GM20000 (cell line): ENCODE measurements at regions not wholly inside any gene's neighbourhood (a gene's known extent, or its start where the extent isn't known, plus 50 kb on each side); places are given as distances from the start of the nearest gene placed in this dataset.

Experiments used
- DNase-seq: peaks from one replicate; pipeline ENCODE4 v3.0.0; 2012; ENCODE audit warnings: low spot score
- CTCF ChIP-seq: IDR thresholded peaks from 2 replicates; pipeline ENCODE4 v1.5.1; 2012; ENCODE audit warnings: mild to moderate bottlenecking, control low read depth; ENCODE audit errors: extremely low read depth, missing control alignments

- no peak for DNase-seq
- no peak for TF ChIP-seq CTCF
Observed at GRCh38 chr9:96069629-96070220, 194.2 kb downstream of the ERCC6L2 start.

DNA sequence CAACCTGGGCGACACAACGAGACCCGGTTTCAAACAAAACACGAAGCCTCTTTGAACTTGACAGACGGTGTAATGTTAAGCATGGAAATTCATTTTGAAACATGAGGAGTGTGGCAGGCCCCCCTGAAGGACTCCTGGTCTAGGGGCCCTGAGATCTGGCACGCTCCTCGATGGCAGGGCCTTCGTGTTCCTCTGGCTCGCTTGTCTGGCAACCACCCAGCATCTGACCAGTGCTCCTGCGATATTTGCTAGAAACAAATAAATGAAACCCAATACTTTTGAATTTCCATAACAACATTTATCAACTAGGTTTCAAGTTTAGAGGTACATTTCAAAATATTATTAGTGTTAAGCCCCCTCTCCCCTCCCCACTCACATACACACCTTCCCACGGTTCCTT lies 193.0 kb downstream of the ERCC6L2 start:
- DNase-seq, result no peak
- no peak for TF ChIP-seq CTCF

DNA sequence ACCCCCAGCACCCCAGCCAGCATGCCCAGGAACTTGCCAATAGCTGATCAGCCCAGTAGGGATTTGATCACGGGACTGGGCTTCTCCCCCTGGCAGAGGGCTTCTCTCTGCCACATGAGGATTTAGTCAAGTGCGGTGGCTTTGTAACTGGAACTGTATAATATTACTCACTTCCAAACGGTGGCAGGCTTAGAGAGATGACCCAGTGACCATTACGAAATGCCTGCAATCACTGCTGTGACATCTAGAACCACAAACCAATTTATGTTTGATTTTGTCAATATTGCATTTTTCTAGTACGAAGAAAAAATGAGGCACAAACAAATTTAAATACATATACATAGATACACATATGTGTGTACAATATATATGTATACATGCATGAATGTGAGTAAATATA lies 192.1 kb downstream of the ERCC6L2 start:
- DNase-seq, result no peak
- no peak for TF ChIP-seq CTCF

DNA sequence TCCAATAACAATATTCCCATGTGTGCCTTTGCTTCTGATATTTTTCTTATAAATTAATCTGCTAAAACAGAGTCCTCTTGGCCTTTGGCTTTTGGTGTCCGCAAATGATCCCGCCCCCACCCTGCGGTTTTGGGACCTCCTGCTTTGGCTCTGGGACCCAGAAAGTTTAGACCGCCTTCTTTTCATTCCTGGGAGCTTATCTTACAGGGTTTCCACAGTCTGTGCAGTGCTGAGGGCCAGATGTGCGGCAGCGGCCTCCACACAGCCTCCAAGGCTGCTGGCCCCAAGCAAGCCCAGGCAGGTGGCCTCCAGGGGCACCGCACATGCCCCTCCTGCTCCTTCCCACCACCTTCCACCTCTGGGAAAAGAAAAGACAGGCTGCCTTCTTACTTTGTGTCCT lies 191.5 kb downstream of the ERCC6L2 start:
- DNase-seq, result no peak
- no peak for TF ChIP-seq CTCF

DNA sequence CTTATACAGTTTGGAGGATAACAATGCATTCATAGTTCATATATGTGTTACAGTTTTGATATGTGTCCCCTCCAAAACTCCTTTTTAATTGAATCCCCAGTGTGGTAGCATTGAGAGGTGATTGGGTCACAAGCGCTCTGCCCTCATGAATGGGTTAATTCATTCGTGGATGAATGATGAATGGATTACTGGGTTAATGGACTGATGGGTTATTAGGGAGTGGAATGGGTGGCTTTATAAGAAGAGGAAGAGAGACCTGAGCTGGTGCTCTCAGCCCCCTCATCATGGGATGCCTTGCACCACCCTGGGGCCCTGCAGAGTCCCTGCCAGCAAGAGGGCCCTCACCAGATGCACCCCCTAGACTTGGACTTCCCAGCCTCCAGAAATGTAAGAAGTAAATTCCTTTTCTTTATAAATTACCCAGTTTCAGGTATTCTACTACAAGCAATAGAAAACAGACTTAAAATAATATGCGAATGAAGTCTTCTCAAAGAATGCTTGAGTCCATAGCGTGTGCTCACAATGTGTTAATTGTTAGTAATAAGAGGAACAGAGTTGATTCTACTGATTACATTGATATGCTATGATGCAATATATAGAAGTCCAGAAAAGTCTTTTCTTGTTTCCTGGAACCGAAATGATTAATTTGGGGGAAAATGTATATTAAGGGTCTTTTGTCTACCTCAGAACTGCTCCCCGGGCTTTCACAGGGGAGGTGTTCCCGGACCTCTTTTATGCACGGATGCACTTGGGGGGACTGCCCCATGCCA lies 190.2 kb downstream of the ERCC6L2 start:
- no peak for TF ChIP-seq CTCF
- DNase-seq, result no peak

GRCh38 chr9:96064826-96065481 lies 189.5 kb downstream of the ERCC6L2 start:
- no peak for DNase-seq
- TF ChIP-seq CTCF, result no peak

DNA sequence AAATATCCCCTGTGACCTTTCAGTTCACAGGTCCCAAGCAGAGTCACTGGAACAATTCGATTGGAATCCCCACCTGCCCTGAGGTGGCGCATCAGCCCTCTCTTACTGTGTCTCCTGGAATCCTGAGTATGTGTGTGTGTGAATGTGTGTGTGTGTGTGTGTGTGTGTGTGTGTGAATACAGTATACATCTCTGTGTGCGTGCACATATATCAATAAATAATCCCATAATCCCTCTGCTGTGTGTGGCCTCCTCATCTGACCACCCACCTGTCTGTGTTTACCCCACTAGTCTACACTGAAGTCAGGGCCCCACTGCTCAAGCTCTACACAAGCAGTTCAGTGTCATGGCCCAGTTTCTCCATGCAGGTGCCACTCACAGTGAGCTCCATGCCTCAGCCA lies 187.4 kb downstream of the ERCC6L2 start:
- DNase-seq, result no peak
- TF ChIP-seq CTCF, result no peak
